ENCODE measurements at regions not wholly inside any gene's neighbourhood (a gene's known extent, or its start where the extent isn't known, plus 50 kb on each side); places are given as distances from the start of the nearest gene placed in this dataset.

- CTCF ChIA-PET: no interaction called here
- ATAC-seq: no peak
- TF ChIP-seq REST (IDR thresholded peaks at IDR 0.05; ENCODE audit: low read depth) (no peak), SP1 (IDR thresholded peaks at IDR 0.05; ENCODE audit: low read depth) (no peak), YY1 (IDR thresholded peaks at IDR 0.05; ENCODE audit: extremely low read depth, insufficient replicate concordance, low read depth, low read length) (no peak), POLR2A (IDR thresholded peaks at IDR 0.05; ENCODE audit: borderline replicate concordance, extremely low read depth, insufficient read depth, insufficient read length) (no peak), ZFX (IDR thresholded peaks at IDR 0.05) (no peak), CEBPB (IDR thresholded peaks at IDR 0.05; ENCODE audit: low read depth) (no peak), ELF1 (IDR thresholded peaks at IDR 0.05; ENCODE audit: borderline replicate concordance, low read depth) (no peak), ATF3 (IDR thresholded peaks at IDR 0.05) (no peak), JUND (IDR thresholded peaks at IDR 0.05) (no peak), SRF (IDR thresholded peaks at IDR 0.05; ENCODE audit: low read depth) (no peak), EGR1 (IDR thresholded peaks at IDR 0.05; ENCODE audit: low read depth) (no peak), TCF7L2 (IDR thresholded peaks at IDR 0.05; ENCODE audit: borderline replicate concordance, extremely low read depth, insufficient read depth, insufficient read length) (no peak)
Measured at GRCh38 chr4:156188596-156188995, 234.9 kb upstream of the CTSO start.

More at GRCh38 chr4:156188596-156188995, 234.9 kb upstream of the CTSO start:
- H3K9me2 ChIP-seq (ENCODE audit: insufficient read depth): no peaks in the 10 kb centered on the region
- no peak for DNase-seq (ENCODE audit: low read depth, low spot score)
- H3K9me3 ChIP-seq (ENCODE audit: control insufficient read depth in 1 of 2, insufficient read depth in 1 of 2, low read depth in 1 of 2, low read length in 2 of 2): no peaks in the 10 kb centered on the region
- RAD21 ChIA-PET (ENCODE audit: low non-redundant PET in 1 of 2, low total read pairs in 2 of 2, uncharacterized antibody in 2 of 2, unreplicated experiment in 2 of 2): no interaction called here
- H3K4me3 ChIP-seq (replicated peaks in 1 of 2; ENCODE audit: low read depth in 1 of 2, low read length in 2 of 2): no peak overlapping the region
- no peaks in the 10 kb centered on the region for H3K79me2 ChIP-seq (ENCODE audit: insufficient read depth, low read length)
- H3K36me3 ChIP-seq (ENCODE audit: control insufficient read depth in 1 of 2, insufficient read depth in 2 of 2, low read length in 2 of 2): no peaks in the 10 kb centered on the region
- H4K20me1 ChIP-seq (ENCODE audit: insufficient read depth): no peaks in the 10 kb centered on the region
- intact Hi-C loops (cut with micrococcal nuclease): no loop called here
- no peaks in the 10 kb centered on the region for H3K4me1 ChIP-seq (ENCODE audit: control insufficient read depth in 1 of 2, insufficient read depth in 2 of 2, low read length in 2 of 2)
- H3K27me3 ChIP-seq (ENCODE audit: insufficient read depth, low read length): no peaks in the 10 kb centered on the region
- no peak overlapping the region for H2AFZ ChIP-seq (ENCODE audit: low read depth, low read length, poor library complexity, severe bottlenecking)
- H3K9ac ChIP-seq (ENCODE audit: low read length): no peak overlapping the region
- BruUV-seq (replicated peaks): no TSS peak
- no peak overlapping the region for H3K27ac ChIP-seq (ENCODE audit: low read depth, low read length)
- POLR2A ChIA-PET: no interaction called here
- H3K4me2 ChIP-seq (ENCODE audit: low read length): no peak overlapping the region

All from HCT116 (cell line).